CD4-positive, alpha-beta T cell treated with Interleukin-15 for 1 hour (primary cell): ENCODE measurements at regions not wholly inside any gene's neighbourhood (a gene's known extent, or its start where the extent isn't known, plus 50 kb on each side); places are given as distances from the start of the nearest gene placed in this dataset.
"Not testable (repeated sequence)": the region's sequence is repeated elsewhere in the genome, so short reads cannot be mapped to it uniquely, and the experiment has no call there.

ENCODE experiments used
- DNase-seq: peaks from one replicate; pipeline ENCODE4 v3.0.0-alpha.2; 2020

DNA sequence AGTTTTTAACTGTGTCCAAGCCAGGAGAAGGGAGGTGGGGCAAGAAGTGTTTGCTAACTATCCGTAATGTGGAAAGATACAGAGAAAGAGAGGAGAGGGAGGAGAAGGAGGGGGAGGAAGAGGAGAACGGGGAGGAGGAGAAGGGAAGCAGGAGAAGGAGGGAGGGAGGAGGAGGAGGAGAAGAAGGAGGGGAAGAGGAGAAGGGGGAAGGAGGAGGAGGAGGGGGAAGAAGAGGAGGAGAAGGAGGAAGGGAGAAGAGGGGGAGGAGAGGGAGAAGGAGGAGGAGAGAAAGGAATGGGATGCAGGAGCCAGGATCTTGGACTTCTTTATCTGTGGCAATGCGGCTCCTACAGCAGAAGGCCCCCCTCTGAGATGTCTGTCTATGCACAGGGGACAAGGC lies 510.3 kb upstream of the CCDC196 start:
- no peak for DNase-seq

DNA sequence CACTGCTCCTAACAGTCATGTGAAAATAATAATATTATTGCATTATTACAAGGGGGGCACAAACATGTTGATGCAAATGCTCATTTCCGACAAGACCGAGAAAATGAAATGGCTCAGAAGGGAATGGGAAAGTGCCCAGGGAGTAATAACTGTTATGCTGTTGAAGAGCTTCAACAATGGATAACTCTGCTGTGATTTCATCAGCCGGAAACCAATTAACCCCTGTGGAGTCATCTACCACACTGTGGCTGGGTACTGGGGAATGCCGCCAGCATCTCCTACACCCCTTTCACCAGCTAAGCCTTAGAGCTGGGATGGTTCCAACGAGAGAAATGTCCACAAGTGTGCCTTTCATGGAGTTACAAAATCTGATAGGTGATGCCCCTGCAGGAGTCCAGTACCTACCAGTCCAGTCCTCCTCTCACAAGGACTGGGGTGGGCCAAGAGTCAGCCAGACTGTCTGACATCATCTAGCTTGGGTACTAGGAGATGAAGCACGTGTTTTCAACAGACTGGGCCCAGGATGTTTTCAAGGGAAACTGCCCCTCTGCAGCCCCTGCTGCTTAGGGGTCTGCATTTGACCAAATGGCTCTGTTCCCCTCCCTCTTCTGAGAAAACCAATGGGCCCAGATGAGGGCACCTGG lies 509.3 kb upstream of the CCDC196 start:
- DNase-seq = no peak

DNA sequence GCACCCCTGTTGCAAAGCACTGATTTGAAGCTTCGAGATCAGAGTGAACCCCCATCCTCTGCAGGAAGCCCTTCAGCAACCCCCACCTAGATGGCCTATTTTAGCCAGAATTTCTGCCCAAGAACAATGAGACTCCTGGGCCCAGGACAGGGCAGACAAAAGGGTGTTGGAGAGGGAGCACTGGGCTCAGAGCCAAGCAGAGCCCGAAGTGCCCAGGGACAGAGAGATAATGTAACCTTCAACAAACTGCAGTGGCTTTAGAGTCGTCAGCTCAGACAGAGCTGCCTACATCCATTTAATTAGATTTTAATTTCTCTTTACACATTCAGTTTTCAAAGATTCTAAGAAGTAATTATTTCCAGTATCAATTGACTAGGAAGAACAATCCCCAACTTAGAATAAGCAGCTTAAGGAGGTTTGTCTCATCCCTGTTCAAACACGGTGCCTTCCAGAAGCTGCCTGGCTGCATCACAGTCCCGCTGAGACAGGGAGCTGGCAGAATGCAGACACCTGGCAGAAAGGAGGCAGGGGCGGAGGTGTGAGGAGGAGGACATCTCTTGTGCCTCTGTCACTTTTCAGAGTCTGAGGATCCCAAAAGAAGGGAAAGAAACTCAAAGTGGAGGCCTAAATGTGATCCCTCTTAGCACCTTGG lies 504.9 kb upstream of the CCDC196 start:
- DNase-seq = no peak

- DNase-seq = no peak
These were observed 500.1 kb upstream of the CCDC196 start for GRCh38 chr14:65986041-65986440.

DNA sequence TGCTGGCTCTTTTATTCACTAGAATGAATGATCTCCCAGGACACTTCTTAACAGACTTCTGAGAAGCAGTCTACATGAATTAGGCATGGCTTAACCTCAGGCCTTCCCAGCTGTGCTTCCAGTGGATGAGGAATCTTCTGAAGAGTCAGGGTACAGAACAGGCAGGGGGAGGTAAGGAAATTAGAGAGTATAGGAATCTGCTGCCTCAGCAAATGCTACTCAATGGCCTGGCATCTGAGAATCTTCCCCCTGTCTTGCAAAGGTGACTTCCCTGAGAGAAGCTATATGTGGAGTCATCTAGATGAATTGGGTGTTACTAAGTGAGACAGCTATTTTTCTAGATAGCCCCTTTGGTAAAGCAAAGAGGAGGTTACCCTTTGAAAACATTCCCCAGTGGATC lies 496.2 kb upstream of the CCDC196 start:
- DNase-seq = no peak

DNA sequence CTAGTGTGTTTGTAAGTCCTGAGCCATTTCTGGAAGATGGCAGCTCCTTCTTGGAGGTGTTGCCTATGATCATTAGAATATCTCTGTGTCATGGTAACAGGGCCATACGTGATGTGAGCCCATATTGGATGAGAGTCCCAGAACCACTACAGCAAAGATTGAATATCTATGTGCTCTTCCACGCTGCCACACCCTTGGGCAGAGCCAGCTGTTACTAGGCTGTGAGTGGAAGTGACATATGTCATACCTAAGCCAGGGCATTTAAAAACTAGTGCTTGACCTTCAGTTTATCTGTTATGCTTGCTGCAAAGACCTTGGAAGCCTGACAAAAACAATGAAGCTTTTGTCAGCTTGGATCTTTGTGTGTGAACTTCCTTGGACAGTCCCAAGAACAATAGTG lies 495.1 kb upstream of the CCDC196 start:
- DNase-seq = no peak

DNA sequence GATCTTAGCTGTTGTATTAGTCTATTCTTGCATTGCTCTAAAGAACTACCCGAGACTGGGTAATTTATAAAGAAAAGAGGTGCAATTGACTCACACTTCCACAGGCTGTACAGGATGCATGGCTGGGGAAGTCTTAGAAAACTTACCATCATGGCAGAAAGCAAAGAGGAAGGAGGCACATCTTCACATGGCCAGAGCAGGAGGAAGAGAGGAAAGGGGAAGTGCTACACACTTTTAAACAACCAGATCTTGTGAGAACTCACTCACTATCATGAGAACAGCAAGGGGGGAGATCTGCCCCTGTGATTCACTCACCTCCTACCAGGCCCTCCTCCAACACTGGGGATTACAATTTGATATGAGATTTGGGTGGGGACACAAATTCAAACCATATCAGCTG lies 494.2 kb upstream of the CCDC196 start:
- DNase-seq = not testable (repeated sequence)

GRCh38 chr14:65993103-65993502 lies 493.1 kb upstream of the CCDC196 start:
- no peak for DNase-seq

DNA sequence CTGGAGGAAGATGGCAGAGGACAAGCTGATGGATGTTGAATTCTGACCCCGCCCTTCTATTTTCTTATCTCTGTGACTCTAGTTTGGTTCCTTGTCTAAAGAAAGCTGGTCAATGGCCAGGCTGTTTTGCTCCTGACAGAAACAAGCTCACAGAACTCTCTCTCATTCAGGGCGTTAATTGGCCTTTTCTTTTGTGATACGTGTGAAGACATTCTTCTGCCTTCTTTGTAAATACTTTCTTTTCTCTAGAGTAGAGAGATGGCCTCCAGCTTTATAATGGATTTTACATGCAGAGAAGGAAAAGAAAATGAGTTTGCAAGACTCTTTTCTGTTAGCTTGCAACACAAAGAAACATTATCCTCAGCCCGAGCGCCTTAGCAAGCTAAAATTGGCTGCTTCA lies 492.2 kb upstream of the CCDC196 start:
- no peak for DNase-seq

GRCh38 chr14:65997347-65997746 lies 488.8 kb upstream of the CCDC196 start:
- DNase-seq = no peak

DNA sequence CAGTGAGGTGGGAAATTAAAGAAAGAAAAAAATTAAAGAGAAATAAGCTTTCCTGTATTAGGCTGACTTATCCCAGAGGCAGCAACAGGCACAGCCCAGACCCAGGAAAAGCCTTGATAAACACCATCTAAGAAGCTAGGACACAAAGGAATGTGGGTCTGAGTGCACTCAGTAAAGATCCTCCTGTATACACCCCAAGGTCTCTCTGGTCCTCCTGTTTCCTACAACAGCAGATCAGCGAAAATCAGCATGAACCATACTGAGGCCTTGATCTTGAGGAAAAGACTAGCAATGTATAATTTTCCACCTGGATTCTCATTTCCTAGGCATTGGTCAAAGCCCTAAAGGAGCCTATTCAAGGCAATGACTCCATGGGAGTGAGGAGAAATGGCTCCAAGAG lies 486.3 kb upstream of the CCDC196 start:
- DNase-seq = no peak

DNA sequence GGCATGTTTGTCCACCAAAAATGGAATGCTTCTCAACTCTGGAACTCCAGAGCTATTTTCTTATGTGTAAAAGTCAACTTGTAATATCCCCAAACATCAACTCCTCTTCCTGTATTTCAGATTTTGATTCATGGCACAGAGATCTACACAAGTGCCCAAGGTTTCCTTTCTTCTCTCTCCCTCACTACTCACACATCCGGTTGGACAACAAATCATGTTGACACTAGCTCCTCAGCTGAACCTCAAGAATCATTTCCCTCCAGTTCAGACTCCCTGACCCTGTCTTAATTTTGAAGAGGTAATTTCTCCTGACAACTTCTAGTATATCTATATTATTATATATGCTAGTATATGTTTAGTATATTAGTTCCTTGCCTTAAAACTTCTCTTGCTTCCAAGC lies 485.4 kb upstream of the CCDC196 start:
- DNase-seq = no peak

DNA sequence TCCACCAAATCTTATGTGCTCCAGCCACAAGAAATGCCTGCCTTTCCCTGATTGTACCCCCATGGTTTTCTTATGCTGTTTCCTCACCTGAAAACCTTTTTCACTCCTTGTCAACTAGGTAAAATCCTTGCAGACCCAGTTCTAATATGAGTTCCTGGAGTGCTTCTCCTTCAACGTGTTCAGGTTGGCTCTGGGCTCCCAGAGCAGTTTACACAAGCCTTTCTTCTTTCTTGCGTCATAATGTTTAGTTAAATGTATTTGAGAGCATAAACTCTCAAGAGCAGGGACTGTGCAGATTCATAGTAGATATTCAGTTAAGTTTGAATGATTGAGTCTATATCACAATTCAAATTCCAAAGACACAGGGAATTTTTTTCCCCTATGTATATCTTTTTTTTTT lies 484.8 kb upstream of the CCDC196 start:
- DNase-seq = no peak

GRCh38 chr14:66003082-66003730 lies 483.0 kb upstream of the CCDC196 start:
- no peak for DNase-seq

GRCh38 chr14:66005900-66006434 lies 480.2 kb upstream of the CCDC196 start:
- DNase-seq = no peak

DNA sequence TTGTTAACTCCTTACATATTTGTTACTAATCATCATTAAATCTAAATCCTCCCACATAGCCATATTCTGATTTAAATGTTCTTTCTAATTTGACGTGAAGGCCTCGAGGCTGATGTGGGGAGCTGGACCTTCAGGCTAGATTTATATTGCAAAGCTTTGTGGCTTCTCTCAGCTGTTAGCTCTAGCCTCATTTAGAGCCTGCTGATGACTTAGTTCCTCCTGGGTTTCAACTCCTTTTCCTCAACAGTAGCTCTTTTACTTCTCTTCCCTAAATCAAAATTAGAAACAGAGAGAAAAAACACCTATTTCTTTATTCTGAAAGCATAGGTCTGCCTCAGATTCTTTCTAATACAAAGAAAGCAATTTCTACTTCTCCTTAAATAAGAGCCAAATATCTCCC lies 477.5 kb upstream of the CCDC196 start:
- no peak for DNase-seq

DNA sequence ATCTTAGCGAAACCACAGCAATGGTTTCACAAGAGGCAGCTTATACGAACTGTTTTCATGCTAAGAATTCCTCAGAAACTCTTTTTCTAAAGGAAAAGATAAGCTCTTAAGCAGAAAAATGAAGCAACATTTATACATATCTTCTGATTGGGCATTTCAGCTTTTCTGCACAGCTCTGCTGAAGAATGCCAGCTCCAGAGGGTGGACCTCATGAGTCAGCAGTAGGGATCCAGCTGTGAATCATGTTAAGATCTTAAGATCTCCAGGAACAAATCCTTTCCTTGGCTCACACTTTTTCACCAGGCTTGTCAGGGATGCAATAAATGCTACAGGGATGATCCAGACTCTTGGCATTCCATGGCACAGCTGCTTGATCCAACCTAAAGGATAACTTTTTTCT lies 477.1 kb upstream of the CCDC196 start:
- no peak for DNase-seq

DNA sequence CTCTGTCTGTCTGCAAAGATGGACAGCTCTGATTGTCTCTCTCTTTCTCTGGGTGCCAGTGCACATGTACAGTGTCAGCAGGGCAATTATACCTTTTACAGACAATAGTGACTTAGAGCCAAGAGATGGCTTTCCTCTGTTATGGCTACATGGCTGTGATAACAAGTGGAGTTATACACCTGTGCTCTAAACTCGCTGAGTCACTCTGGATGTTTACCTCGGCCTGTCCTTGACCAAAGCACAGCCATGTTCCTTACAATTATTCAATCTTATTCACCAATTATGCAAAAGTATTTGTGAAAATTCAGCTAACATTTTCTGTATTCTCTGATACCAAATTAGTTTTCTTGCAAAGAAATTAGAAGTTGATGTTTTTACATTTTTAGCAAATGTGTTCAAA lies 475.5 kb upstream of the CCDC196 start:
- DNase-seq = no peak

GRCh38 chr14:66011855-66012254 lies 474.3 kb upstream of the CCDC196 start:
- DNase-seq = no peak

DNA sequence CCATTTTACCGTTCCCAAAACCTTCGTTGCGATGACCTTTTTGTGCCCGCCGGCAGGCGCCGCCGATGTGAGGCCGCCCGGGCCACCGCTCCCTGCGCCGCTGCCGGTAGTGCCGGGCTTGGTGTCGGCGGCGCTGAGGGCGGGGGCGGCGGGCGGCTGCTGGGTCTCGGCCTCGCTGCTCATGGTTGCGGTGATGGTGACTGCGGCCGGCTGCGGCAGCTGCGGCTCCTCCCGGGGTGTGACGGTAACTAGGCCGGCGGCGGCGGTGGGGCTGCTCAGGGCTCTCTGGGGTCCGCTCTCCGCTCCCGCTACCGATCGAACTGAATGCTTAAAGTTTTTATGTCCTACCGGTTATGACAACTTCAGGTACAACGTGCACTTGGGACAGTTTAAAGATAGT lies 472.6 kb upstream of the CCDC196 start:
- not testable (repeated sequence) for DNase-seq

DNA sequence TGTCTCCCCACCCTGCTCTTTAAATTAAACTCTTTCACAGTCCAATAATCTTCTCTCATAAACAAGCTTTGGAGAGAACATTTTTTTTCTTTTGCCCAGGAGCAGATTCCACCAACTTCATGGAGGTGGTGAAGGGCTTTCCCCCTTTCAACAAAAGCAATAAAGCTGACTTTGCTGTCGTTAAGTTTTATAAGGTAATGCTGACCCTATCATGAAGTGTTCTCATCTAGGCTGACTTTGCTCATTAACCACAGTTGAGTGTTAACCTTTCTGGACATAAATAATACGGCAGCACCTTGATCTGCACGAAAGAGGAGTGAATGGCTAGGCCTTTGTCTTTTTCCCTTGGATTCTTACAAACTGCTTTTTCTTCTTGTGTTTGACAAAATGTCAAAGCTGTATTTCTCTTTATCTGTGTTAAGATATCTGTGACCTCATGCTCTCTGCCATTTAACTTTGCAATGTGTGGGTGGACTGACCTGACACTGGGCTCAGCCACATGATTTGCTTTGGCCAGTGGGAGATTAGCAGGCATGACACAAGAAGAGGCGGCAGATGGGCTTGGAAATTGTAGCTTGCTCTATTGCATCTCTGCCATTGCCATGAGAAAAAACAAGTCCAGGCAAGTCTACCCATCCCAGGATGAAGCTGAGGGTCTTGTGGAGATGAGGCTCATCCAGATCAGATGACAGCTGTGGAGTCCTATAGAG lies 470.9 kb upstream of the CCDC196 start:
- no peak for DNase-seq

DNA sequence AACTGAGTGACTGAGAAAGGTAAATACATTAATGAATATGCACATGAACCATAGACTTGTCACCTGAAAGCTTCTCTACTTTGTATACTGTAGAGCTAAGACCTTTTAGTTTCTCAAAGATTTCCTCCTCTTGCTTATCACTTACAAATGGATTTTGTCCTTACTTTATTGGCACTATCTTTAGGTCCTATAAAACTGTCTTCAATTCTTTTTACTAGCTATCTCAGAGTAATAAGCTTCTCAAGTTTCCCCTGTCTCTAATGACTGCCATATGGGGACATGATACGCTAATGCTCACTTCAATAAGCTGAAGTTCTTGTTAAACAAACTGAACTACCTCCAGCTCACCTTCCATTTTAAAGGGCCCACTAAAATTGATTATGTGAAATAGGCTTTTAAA lies 468.2 kb upstream of the CCDC196 start:
- DNase-seq = no peak

GRCh38 chr14:66022526-66022925 lies 463.6 kb upstream of the CCDC196 start:
- DNase-seq = no peak

- no peak for DNase-seq
These were observed 460.4 kb upstream of the CCDC196 start for GRCh38 chr14:66025779-66026178.
